ENCODE measurements at regions not wholly inside any gene's neighbourhood (a gene's known extent, or its start where the extent isn't known, plus 50 kb on each side); places are given as distances from the start of the nearest gene placed in this dataset.
"Not testable (repeated sequence)": the region's sequence is repeated elsewhere in the genome, so short reads cannot be mapped to it uniquely, and the experiment has no call there.

GRCh38 chr6:82493467-82493866 lies 129.8 kb downstream of the TPBG start:
- no peak for TF ChIP-seq CTCF (IDR thresholded peaks at IDR 0.05; ENCODE audit: insufficient read depth, low read length, severe bottlenecking)

GRCh38 chr6:82494367-82494766 lies 130.8 kb downstream of the TPBG start:
- TF ChIP-seq CTCF (IDR thresholded peaks at IDR 0.05; ENCODE audit: insufficient read depth, low read length, severe bottlenecking) = no peak
- peaks cover 3% of the 10 kb centered on the region for H3K36me3 ChIP-seq (ENCODE audit: control insufficient read depth, insufficient read depth, low read length)
- no peak overlapping the region for H3K4me3 ChIP-seq (ENCODE audit: low read depth, low read length)
- DNase-seq (ENCODE audit: low read depth) = no peak
- no peaks in the 10 kb centered on the region for H3K27me3 ChIP-seq (ENCODE audit: control insufficient read depth, insufficient read depth, low read length)
- FAIRE-seq = no peak

More at GRCh38 chr6:82493467-82493866, 129.8 kb downstream of the TPBG start:
- DNase-seq (ENCODE audit: low read depth) (no peak), FAIRE-seq (no peak)
- no peaks in the 10 kb centered on the region for H3K27me3 ChIP-seq (ENCODE audit: control insufficient read depth, insufficient read depth, low read length)
- no peak overlapping the region for H3K4me3 ChIP-seq (ENCODE audit: low read depth, low read length)
- peaks cover 3% of the 10 kb centered on the region for H3K36me3 ChIP-seq (ENCODE audit: control insufficient read depth, insufficient read depth, low read length)

GRCh38 chr6:82501901-82502300 lies 138.3 kb downstream of the TPBG start:
- not testable (repeated sequence) for H3K36me3 ChIP-seq (ENCODE audit: control insufficient read depth, insufficient read depth, low read length); DNase-seq (ENCODE audit: low read depth); H3K4me3 ChIP-seq (ENCODE audit: low read depth, low read length); H3K27me3 ChIP-seq (ENCODE audit: control insufficient read depth, insufficient read depth, low read length); FAIRE-seq

- DNase-seq (ENCODE audit: low read depth) (peak; percentile 48), FAIRE-seq (no peak)
- no peak overlapping the region for H3K4me3 ChIP-seq (ENCODE audit: low read depth, low read length)
- H3K36me3 ChIP-seq (ENCODE audit: control insufficient read depth, insufficient read depth, low read length) = no peaks in the 10 kb centered on the region
- no peaks in the 10 kb centered on the region for H3K27me3 ChIP-seq (ENCODE audit: control insufficient read depth, insufficient read depth, low read length)
- no peak for TF ChIP-seq CTCF (IDR thresholded peaks at IDR 0.05; ENCODE audit: insufficient read depth, low read length, severe bottlenecking)
These were observed 142.9 kb downstream of the TPBG start for GRCh38 chr6:82506526-82506925.

GRCh38 chr6:82507112-82507511 lies 143.5 kb downstream of the TPBG start:
- Histone ChIP-seq H3K36me3 (ENCODE audit: control insufficient read depth, insufficient read depth, low read length) (no peaks in the 10 kb centered on the region), H3K4me3 (ENCODE audit: low read depth, low read length) (no peak overlapping the region), H3K27me3 (ENCODE audit: control insufficient read depth, insufficient read depth, low read length) (no peaks in the 10 kb centered on the region)
- TF ChIP-seq CTCF (IDR thresholded peaks at IDR 0.05; ENCODE audit: insufficient read depth, low read length, severe bottlenecking) = no peak
- FAIRE-seq = no peak
- DNase-seq (ENCODE audit: low read depth) = peak; percentile 12

GRCh38 chr6:82511546-82511945 lies 147.9 kb downstream of the TPBG start:
- FAIRE-seq = no peak
- peak; percentile 8 for DNase-seq (ENCODE audit: low read depth)
- Histone ChIP-seq H3K4me3 (ENCODE audit: low read depth, low read length) (no peak overlapping the region), H3K27me3 (ENCODE audit: control insufficient read depth, insufficient read depth, low read length) (no peaks in the 10 kb centered on the region), H3K36me3 (ENCODE audit: control insufficient read depth, insufficient read depth, low read length) (no peaks in the 10 kb centered on the region)
- TF ChIP-seq CTCF (IDR thresholded peaks at IDR 0.05; ENCODE audit: insufficient read depth, low read length, severe bottlenecking) = no peak

- DNase-seq (ENCODE audit: low read depth); H3K36me3 ChIP-seq (ENCODE audit: control insufficient read depth, insufficient read depth, low read length); H3K27me3 ChIP-seq (ENCODE audit: control insufficient read depth, insufficient read depth, low read length); H3K4me3 ChIP-seq (ENCODE audit: low read depth, low read length); FAIRE-seq: not testable (repeated sequence)
These were observed 154.3 kb downstream of the TPBG start for GRCh38 chr6:82517896-82518295.
